ENCODE measurements at regions not wholly inside any gene's neighbourhood (a gene's known extent, or its start where the extent isn't known, plus 50 kb on each side); places are given as distances from the start of the nearest gene placed in this dataset.
A peak's percentile ranks its signal among the peaks of the same experiment; 100 is the strongest.

DNA sequence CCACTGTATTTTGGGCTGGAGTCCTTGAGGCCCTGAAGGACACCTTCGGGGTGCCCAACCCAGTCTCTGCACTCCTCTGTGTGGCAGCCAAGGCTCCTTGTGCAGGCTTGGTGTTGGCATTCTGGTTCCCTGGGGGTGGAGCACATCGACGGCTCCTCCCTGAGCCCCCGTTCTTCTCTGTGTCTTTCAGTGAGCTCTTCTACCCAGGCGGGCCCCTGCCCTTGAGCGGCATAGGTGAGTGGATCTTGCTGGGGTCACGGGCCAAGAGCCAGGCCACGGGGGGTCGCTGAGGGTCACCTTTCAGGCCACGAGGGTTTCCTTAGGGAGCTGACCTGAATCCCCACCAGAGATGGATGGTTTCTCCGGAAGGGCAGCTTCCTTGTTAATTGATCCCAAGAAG, 234.8 kb downstream of the SNRPN start:
- DNase-seq (ENCODE audit: low spot score) = no peak
- Histone ChIP-seq H3K4me1 (ENCODE audit: control insufficient read depth in 2 of 2, insufficient read depth in 1 of 2, low read depth in 1 of 2, low read length in 2 of 2) (no peaks in the 10 kb centered on the region), H2BK120ac (ENCODE audit: low read depth, low read length) (no peak overlapping the region), H2AK5ac (ENCODE audit: low read depth, low read length) (no peak overlapping the region), H2AFZ (ENCODE audit: low read length) (no peak overlapping the region), H3K79me1 (ENCODE audit: low read depth, low read length) (no peaks in the 10 kb centered on the region), H2BK15ac (ENCODE audit: low read length) (no peak overlapping the region), H3K4me2 (ENCODE audit: insufficient read depth, low read length, poor library complexity, severe bottlenecking) (no peak overlapping the region), H2BK5ac (ENCODE audit: low read length) (no peak overlapping the region), H3K4ac (ENCODE audit: low read length) (no peak overlapping the region), H3K27me3 (ENCODE audit: control insufficient read depth in 3 of 3, insufficient read depth in 3 of 3, low read depth in 1 of 3, low read length in 3 of 3) (no peaks in the 10 kb centered on the region), H3K4me3 (ENCODE audit: low read length in 2 of 2) (no peak overlapping the region), H3K27ac (replicated peaks; ENCODE audit: low read length) (no peak overlapping the region), H3K14ac (ENCODE audit: low read length) (no peak overlapping the region), H3K36me3 (replicated peaks in 1 of 2; ENCODE audit: control insufficient read depth in 2 of 2, insufficient read depth in 2 of 2, low read length in 2 of 2) (no peaks in the 10 kb centered on the region), H3K9me3 (replicated peaks in 1 of 2; ENCODE audit: control insufficient read depth in 2 of 2, insufficient read depth in 1 of 2, low read depth in 1 of 2, low read length in 2 of 2) (peaks cover 0 to 50% of the 10 kb centered on the region in 2 donors), H3K23ac (ENCODE audit: low read depth, low read length, poor library complexity) (no peak overlapping the region), H4K91ac (ENCODE audit: low read depth, low read length, poor library complexity) (no peak overlapping the region), H3K9ac (ENCODE audit: low read depth, low read length, poor library complexity) (no peak overlapping the region), H2BK12ac (ENCODE audit: low read length) (no peak overlapping the region), H4K8ac (ENCODE audit: low read depth, low read length) (no peak overlapping the region), H3K18ac (ENCODE audit: low read length) (no peak overlapping the region)
- WGBS, 2 donors (ENCODE audit: extremely low coverage in 2 of 2, insufficient read length in 2 of 2, insufficient replicate concordance in 1 of 2) = no CpG with 5 or more reads among the region's 11 CpGs

GRCh38 chr15:25192651-25193050, 237.9 kb downstream of the SNRPN start:
- Histone ChIP-seq H3K36me3 (replicated peaks in 1 of 2; ENCODE audit: control insufficient read depth in 2 of 2, insufficient read depth in 2 of 2, low read length in 2 of 2) (no peaks in the 10 kb centered on the region), H3K9me3 (replicated peaks in 1 of 2; ENCODE audit: control insufficient read depth in 2 of 2, insufficient read depth in 1 of 2, low read depth in 1 of 2, low read length in 2 of 2) (peaks cover 4 to 57% of the 10 kb centered on the region in 2 donors), H3K27me3 (ENCODE audit: control insufficient read depth in 3 of 3, insufficient read depth in 3 of 3, low read depth in 1 of 3, low read length in 3 of 3) (no peaks in the 10 kb centered on the region), H3K18ac (ENCODE audit: low read length) (no peak overlapping the region), H3K23ac (ENCODE audit: low read depth, low read length, poor library complexity) (no peak overlapping the region), H4K91ac (ENCODE audit: low read depth, low read length, poor library complexity) (no peak overlapping the region), H2BK15ac (ENCODE audit: low read length) (no peak overlapping the region), H2BK12ac (ENCODE audit: low read length) (no peak overlapping the region), H2BK120ac (ENCODE audit: low read depth, low read length) (no peak overlapping the region), H3K79me1 (ENCODE audit: low read depth, low read length) (no peaks in the 10 kb centered on the region), H2AFZ (ENCODE audit: low read length) (no peak overlapping the region), H3K4ac (ENCODE audit: low read length) (no peak overlapping the region), H3K9ac (ENCODE audit: low read depth, low read length, poor library complexity) (no peak overlapping the region), H4K8ac (ENCODE audit: low read depth, low read length) (no peak overlapping the region), H3K4me1 (ENCODE audit: control insufficient read depth in 2 of 2, insufficient read depth in 1 of 2, low read depth in 1 of 2, low read length in 2 of 2) (no peaks in the 10 kb centered on the region), H2BK5ac (ENCODE audit: low read length) (no peak overlapping the region), H3K27ac (replicated peaks; ENCODE audit: low read length) (no peak overlapping the region), H3K14ac (ENCODE audit: low read length) (no peak overlapping the region), H3K4me3 (ENCODE audit: low read length in 2 of 2) (no peak overlapping the region), H2AK5ac (ENCODE audit: low read depth, low read length) (no peak overlapping the region), H3K4me2 (ENCODE audit: insufficient read depth, low read length, poor library complexity, severe bottlenecking) (no peak overlapping the region)
- no peak for DNase-seq (ENCODE audit: low spot score)
- WGBS, 2 donors (ENCODE audit: extremely low coverage in 2 of 2, insufficient read length in 2 of 2, insufficient replicate concordance in 1 of 2) = no CpG with 5 or more reads among the region's 11 CpGs

DNA sequence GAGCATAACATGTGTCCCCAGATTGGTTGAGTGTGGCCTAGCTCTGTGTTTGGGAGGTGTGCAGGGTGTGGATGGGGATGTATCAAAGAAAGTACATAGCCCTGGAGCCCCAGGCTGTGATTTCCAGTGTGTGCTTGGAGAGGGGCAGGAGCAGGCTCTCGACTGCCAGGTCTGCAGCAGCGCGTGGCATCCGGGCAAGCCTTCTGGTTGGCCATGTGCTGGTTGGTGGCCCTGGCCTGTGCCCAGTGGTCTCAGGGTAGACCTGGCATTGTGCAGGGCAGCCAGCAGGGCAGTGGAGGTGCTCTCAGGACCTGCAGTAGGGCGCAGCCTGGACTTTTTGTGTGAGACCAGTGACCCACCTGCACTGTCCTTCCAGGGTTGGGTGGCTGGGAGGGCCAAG, 231.5 kb downstream of the UBE3A start:
- Histone ChIP-seq H3K36me3 (replicated peaks in 1 of 2; ENCODE audit: control insufficient read depth in 2 of 2, insufficient read depth in 2 of 2, low read length in 2 of 2) (no peaks in the 10 kb centered on the region), H2AK5ac (ENCODE audit: low read depth, low read length) (no peak overlapping the region), H2BK120ac (ENCODE audit: low read depth, low read length) (no peak overlapping the region)

DNA sequence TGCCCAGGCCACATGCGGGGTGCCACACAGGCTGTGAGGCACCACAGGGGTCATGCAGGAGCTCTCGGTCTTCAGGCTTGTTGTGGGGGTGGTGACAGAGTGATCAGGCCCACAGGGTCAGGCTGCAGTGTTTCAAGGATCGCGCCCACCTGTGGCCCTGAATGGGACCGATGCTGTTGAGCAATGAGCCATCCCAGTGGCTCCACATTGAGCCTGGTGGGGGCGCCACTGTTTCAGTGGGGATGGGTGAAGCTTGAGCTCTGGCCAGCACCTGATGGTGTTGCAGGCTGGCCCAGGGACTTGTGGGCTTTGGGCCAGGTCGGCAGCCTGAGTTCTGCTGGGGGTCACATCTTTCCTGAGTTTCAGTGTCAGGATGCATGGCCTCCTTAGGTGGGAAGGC, 230.1 kb downstream of the UBE3A start:
- Histone ChIP-seq H3K18ac (ENCODE audit: low read length) (peak overlapping the region; percentile 3), H3K36me3 (replicated peaks in 1 of 2; ENCODE audit: control insufficient read depth in 2 of 2, insufficient read depth in 2 of 2, low read length in 2 of 2) (no peaks in the 10 kb centered on the region), H3K9me3 (replicated peaks in 1 of 2; ENCODE audit: control insufficient read depth in 2 of 2, insufficient read depth in 1 of 2, low read depth in 1 of 2, low read length in 2 of 2) (peaks cover 0 to 75% of the 10 kb centered on the region in 2 donors), H3K4me2 (ENCODE audit: insufficient read depth, low read length, poor library complexity, severe bottlenecking) (no peak overlapping the region), H2BK120ac (ENCODE audit: low read depth, low read length) (no peak overlapping the region), H3K79me1 (ENCODE audit: low read depth, low read length) (no peaks in the 10 kb centered on the region), H3K9ac (ENCODE audit: low read depth, low read length, poor library complexity) (no peak overlapping the region), H4K91ac (ENCODE audit: low read depth, low read length, poor library complexity) (no peak overlapping the region), H2BK15ac (ENCODE audit: low read length) (no peak overlapping the region), H4K8ac (ENCODE audit: low read depth, low read length) (no peak overlapping the region), H3K27me3 (ENCODE audit: control insufficient read depth in 3 of 3, insufficient read depth in 3 of 3, low read depth in 1 of 3, low read length in 3 of 3) (no peaks in the 10 kb centered on the region), H3K4me3 (ENCODE audit: low read length in 2 of 2) (no peak overlapping the region), H2AFZ (ENCODE audit: low read length) (no peak overlapping the region), H2AK5ac (ENCODE audit: low read depth, low read length) (no peak overlapping the region), H3K14ac (ENCODE audit: low read length) (no peak overlapping the region), H2BK12ac (ENCODE audit: low read length) (no peak overlapping the region), H2BK5ac (ENCODE audit: low read length) (no peak overlapping the region), H3K27ac (replicated peaks; ENCODE audit: low read length) (no peak overlapping the region), H3K4ac (ENCODE audit: low read length) (no peak overlapping the region), H3K4me1 (ENCODE audit: control insufficient read depth in 2 of 2, insufficient read depth in 1 of 2, low read depth in 1 of 2, low read length in 2 of 2) (no peaks in the 10 kb centered on the region), H3K23ac (ENCODE audit: low read depth, low read length, poor library complexity) (no peak overlapping the region)
- no CpG with 5 or more reads among the region's 7 CpGs for WGBS, 2 donors (ENCODE audit: extremely low coverage in 2 of 2, insufficient read length in 2 of 2, insufficient replicate concordance in 1 of 2)
- no peak for DNase-seq (ENCODE audit: low spot score)

More for the DNA sequence above, 231.5 kb downstream of the UBE3A start:
- Histone ChIP-seq H2BK12ac (ENCODE audit: low read length) (no peak overlapping the region), H3K79me1 (ENCODE audit: low read depth, low read length) (no peaks in the 10 kb centered on the region), H3K4me3 (ENCODE audit: low read length in 2 of 2) (peak overlapping the region in 1 of 2 donors; percentile 5), H3K4me2 (ENCODE audit: insufficient read depth, low read length, poor library complexity, severe bottlenecking) (no peak overlapping the region), H3K9me3 (replicated peaks in 1 of 2; ENCODE audit: control insufficient read depth in 2 of 2, insufficient read depth in 1 of 2, low read depth in 1 of 2, low read length in 2 of 2) (peaks cover 0 to 70% of the 10 kb centered on the region in 2 donors), H3K4me1 (ENCODE audit: control insufficient read depth in 2 of 2, insufficient read depth in 1 of 2, low read depth in 1 of 2, low read length in 2 of 2) (no peaks in the 10 kb centered on the region), H2BK5ac (ENCODE audit: low read length) (no peak overlapping the region), H3K27ac (replicated peaks; ENCODE audit: low read length) (no peak overlapping the region), H3K27me3 (ENCODE audit: control insufficient read depth in 3 of 3, insufficient read depth in 3 of 3, low read depth in 1 of 3, low read length in 3 of 3) (no peaks in the 10 kb centered on the region), H3K4ac (ENCODE audit: low read length) (no peak overlapping the region), H2BK15ac (ENCODE audit: low read length) (no peak overlapping the region), H3K23ac (ENCODE audit: low read depth, low read length, poor library complexity) (no peak overlapping the region), H2AFZ (ENCODE audit: low read length) (no peak overlapping the region), H3K14ac (ENCODE audit: low read length) (peak overlapping the region; percentile 38), H4K91ac (ENCODE audit: low read depth, low read length, poor library complexity) (no peak overlapping the region), H4K8ac (ENCODE audit: low read depth, low read length) (no peak overlapping the region), H3K9ac (ENCODE audit: low read depth, low read length, poor library complexity) (peak overlapping the region; percentile 4), H3K18ac (ENCODE audit: low read length) (no peak overlapping the region)
- DNase-seq (ENCODE audit: low spot score) = no peak
- WGBS, 2 donors (ENCODE audit: extremely low coverage in 2 of 2, insufficient read length in 2 of 2, insufficient replicate concordance in 1 of 2) = no CpG with 5 or more reads among the region's 5 CpGs
